ENCODE measurements at regions not wholly inside any gene's neighbourhood (a gene's known extent, or its start where the extent isn't known, plus 50 kb on each side); places are given as distances from the start of the nearest gene placed in this dataset.

GRCh38 chr2:18218160-18218933 lies 339.9 kb downstream of the KCNS3 start:
- TF ChIP-seq, protein P1, sequence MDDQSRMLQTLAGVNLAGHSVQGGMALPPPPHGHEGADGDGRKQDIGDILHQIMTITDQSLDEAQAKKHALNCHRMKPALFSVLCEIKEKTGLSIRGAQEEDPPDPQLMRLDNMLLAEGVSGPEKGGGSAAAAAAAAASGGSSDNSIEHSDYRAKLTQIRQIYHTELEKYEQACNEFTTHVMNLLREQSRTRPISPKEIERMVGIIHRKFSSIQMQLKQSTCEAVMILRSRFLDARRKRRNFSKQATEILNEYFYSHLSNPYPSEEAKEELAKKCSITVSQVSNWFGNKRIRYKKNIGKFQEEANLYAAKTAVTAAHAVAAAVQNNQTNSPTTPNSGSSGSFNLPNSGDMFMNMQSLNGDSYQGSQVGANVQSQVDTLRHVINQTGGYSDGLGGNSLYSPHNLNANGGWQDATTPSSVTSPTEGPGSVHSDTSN (IDR thresholded peaks at IDR 0.05; ENCODE audit: insufficient replicate concordance, low read depth, low read length), result no peak
- TF ChIP-seq SREBF2 (IDR thresholded peaks at IDR 0.05; ENCODE audit: low read length) (no peak), ATF3 (IDR thresholded peaks at IDR 0.05; ENCODE audit: borderline replicate concordance, extremely low read depth, low read depth, low read length) (no peak), CBX5 (IDR thresholded peaks at IDR 0.05; ENCODE audit: low read depth) (no peak), BCL11A (IDR thresholded peaks at IDR 0.05; ENCODE audit: low read depth, low read length) (no peak), MAX (IDR thresholded peaks at IDR 0.05; ENCODE audit: low read depth, low read length) (no peak), ZZZ3 (IDR thresholded peaks at IDR 0.05; ENCODE audit: control insufficient read depth, insufficient read length, low read depth) (no peak), POLR2AphosphoS5 (IDR thresholded peaks at IDR 0.05; ENCODE audit: low read length) (no peak), CREB1 (IDR thresholded peaks at IDR 0.05; ENCODE audit: low read depth) (no peak), RCOR1 (conservative IDR thresholded peaks at IDR 0.05; ENCODE audit: low read depth, low read length) (no peak), CREM (IDR thresholded peaks at IDR 0.05; ENCODE audit: low read depth) (no peak)
- TF ChIP-seq, protein P2, sequence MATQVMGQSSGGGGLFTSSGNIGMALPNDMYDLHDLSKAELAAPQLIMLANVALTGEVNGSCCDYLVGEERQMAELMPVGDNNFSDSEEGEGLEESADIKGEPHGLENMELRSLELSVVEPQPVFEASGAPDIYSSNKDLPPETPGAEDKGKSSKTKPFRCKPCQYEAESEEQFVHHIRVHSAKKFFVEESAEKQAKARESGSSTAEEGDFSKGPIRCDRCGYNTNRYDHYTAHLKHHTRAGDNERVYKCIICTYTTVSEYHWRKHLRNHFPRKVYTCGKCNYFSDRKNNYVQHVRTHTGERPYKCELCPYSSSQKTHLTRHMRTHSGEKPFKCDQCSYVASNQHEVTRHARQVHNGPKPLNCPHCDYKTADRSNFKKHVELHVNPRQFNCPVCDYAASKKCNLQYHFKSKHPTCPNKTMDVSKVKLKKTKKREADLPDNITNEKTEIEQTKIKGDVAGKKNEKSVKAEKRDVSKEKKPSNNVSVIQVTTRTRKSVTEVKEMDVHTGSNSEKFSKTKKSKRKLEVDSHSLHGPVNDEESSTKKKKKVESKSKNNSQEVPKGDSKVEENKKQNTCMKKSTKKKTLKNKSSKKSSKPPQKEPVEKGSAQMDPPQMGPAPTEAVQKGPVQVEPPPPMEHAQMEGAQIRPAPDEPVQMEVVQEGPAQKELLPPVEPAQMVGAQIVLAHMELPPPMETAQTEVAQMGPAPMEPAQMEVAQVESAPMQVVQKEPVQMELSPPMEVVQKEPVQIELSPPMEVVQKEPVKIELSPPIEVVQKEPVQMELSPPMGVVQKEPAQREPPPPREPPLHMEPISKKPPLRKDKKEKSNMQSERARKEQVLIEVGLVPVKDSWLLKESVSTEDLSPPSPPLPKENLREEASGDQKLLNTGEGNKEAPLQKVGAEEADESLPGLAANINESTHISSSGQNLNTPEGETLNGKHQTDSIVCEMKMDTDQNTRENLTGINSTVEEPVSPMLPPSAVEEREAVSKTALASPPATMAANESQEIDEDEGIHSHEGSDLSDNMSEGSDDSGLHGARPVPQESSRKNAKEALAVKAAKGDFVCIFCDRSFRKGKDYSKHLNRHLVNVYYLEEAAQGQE (IDR thresholded peaks at IDR 0.05; ENCODE audit: low read depth, low read length), result no peak
- TF ChIP-seq, protein P3, sequence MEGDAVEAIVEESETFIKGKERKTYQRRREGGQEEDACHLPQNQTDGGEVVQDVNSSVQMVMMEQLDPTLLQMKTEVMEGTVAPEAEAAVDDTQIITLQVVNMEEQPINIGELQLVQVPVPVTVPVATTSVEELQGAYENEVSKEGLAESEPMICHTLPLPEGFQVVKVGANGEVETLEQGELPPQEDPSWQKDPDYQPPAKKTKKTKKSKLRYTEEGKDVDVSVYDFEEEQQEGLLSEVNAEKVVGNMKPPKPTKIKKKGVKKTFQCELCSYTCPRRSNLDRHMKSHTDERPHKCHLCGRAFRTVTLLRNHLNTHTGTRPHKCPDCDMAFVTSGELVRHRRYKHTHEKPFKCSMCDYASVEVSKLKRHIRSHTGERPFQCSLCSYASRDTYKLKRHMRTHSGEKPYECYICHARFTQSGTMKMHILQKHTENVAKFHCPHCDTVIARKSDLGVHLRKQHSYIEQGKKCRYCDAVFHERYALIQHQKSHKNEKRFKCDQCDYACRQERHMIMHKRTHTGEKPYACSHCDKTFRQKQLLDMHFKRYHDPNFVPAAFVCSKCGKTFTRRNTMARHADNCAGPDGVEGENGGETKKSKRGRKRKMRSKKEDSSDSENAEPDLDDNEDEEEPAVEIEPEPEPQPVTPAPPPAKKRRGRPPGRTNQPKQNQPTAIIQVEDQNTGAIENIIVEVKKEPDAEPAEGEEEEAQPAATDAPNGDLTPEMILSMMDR (IDR thresholded peaks at IDR 0.05 in 2 of 3, conservative IDR thresholded peaks at IDR 0.05 in 1 of 3; ENCODE audit: control insufficient read depth in 2 of 3, extremely low read depth in 1 of 3, insufficient read depth in 1 of 3, low read depth in 3 of 3, low read length in 3 of 3), result no peak
